NCI-H2171 (cell line): ENCODE measurements at regions not wholly inside any gene's neighbourhood (a gene's known extent, or its start where the extent isn't known, plus 50 kb on each side); places are given as distances from the start of the nearest gene placed in this dataset.

ENCODE experiments used
- DNase-seq: peaks from one replicate; lab custom pipeline; 2025; lab: John Stamatoyannopoulos, UW

- no peak for DNase-seq
These were observed 1407.1 kb downstream of the SI start for GRCh38 chr3:163671201-163671600.

GRCh38 chr3:163664466-163664865 lies 1413.8 kb downstream of the SI start:
- no peak for DNase-seq

GRCh38 chr3:163657088-163657487 lies 1421.2 kb downstream of the SI start:
- no peak for DNase-seq

DNA sequence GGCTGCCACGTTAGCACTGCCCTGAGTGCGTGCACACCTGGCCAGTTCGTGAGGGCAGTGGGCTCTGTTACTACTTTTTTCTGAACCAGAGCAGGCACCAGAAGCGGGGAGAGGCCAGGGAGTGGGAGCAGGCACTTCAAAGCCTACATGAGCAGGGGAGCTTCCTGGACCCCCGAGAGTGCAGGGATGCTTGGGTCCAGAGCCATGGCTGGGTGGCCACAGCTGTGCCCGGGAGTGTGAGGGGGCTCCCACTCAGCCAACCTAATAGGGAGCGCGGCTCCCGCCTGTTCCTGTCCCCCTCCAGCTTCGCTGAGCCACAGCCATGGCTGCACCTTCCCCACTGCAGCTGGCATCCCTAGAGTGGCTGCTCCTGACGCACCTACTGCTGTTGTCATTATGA lies 1423.3 kb downstream of the SI start:
- no peak for DNase-seq

DNA sequence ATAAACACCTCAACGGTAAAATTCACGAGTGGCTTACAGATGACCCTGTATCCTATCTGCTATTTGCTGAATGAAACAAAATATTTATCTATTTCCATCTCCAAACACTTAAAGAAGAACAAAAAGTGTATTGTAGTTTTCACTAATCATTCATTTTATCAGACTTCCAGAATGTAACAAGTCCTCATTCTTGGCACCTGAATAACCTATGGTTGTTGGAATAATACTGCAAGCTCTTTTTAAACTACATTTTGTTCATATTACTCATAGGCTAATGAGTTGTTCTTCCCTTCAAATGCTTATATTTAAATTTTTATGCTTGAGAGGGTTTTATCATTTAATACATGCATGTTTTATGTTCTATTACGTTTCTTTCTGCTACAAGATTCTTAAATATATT lies 1434.1 kb downstream of the SI start:
- no peak for DNase-seq

- no peak for DNase-seq
These were observed 1445.6 kb downstream of the SI start for GRCh38 chr3:163632722-163633121.

DNA sequence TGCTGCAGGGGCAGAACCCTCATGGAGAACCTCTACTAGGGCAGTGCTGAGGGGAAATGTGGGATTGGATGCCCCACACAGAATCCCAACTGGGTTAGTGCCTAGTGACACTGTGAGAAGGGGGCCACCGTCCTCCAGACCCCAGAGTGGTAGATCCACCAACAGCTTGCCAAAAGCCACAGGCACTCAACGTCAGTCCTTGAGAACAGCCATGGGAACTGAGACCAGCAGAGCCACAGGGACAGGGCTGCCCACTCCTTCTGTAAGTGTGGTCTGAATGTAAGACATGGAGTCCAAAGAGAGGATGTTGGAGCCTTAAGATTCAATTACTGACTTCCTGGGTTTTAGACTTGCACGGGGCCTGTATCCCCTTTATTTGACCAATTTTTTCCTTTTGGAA lies 1451.5 kb downstream of the SI start:
- no peak for DNase-seq

DNA sequence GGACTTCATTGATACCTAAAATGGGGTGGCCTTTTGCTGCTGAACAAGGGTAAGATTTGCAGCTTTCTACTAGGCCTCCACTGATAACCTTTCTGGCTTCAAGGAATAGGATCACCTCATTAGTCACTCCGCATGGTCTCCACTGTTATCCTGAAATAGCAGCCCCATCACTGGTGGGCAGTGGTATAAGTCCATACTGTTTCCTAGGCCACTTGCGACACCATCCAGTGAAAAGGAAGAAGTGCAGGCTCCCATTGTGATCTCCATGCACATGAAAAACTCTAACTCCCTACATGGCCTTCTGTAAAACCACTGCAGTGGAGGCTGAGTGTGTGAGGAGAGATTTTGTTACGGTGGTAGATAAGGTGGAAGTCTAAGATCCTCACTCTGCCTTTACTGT lies 1455.9 kb downstream of the SI start:
- no peak for DNase-seq

GRCh38 chr3:163614886-163615285 lies 1463.4 kb downstream of the SI start:
- DNase-seq = no peak

- DNase-seq = no peak
These were observed 1472.4 kb downstream of the SI start for GRCh38 chr3:163605915-163606314.

- no peak for DNase-seq
These were observed 1476.9 kb downstream of the SI start for GRCh38 chr3:163601426-163601825.

- no peak for DNase-seq
These were observed 1491.0 kb downstream of the SI start for GRCh38 chr3:163587342-163587741.

- DNase-seq = no peak
These were observed 1495.3 kb downstream of the SI start for GRCh38 chr3:163582967-163583366.

DNA sequence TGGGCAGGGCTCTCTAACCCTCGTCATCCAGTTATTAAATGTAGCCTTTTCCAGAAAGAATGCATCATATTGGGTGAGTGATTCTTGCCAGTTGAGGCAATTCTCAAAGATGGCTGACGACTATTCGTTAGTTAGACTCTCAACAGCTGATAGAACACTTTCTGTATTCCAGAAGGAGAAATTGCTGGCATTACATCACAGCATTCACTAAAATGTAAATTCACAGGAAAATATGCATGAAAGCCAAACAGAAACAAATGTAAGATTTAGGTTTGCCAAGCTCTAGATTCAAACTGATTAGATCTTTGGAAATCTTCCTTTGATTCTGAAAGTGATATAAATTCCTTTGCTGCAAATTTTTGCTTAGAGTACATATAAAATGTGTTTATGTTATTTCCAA lies 1501.0 kb downstream of the SI start:
- DNase-seq = no peak

- no peak for DNase-seq
These were observed 1502.0 kb downstream of the SI start for GRCh38 chr3:163576314-163576713.

DNA sequence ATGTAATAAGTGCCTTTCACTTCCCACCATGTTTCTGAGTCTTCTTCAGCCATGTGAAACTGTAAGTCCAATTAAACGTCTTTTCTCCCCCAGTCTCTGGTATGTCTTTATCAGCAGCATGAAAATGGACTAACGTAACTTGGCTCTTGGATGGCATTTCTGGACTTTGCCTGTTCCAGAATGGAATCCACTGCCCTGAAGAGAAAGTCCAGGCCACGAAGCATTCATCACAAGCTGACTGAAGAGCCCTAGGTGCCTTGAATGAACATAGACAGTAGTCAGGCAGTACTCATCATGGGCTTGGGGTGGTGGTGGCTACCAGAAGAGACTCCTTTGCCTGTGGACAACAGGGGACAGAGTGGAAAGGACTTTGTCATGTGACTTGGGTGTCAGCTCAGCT lies 1505.0 kb downstream of the SI start:
- DNase-seq = no peak

- DNase-seq = no peak
These were observed 1505.4 kb downstream of the SI start for GRCh38 chr3:163572856-163573255.

DNA sequence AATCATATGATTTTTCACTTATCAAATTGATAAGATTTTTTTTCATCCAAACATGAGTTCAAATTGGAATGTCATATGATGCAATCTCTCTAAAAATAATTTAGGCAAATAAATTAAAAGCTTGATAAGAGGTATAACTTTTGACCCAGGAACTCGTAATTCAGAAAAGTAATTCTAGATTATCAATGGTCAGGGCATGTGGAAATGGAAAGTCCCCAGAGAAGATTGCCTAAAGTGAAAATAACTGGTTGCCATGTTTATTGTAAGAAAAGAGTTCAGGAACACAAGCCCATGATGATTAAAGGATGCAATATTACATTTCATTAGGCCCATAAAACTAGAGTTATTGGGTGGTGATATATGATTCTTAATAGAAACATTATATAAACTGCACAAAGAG lies 1514.8 kb downstream of the SI start:
- no peak for DNase-seq

- no peak for DNase-seq
These were observed 1515.7 kb downstream of the SI start for GRCh38 chr3:163562625-163563024.

DNA sequence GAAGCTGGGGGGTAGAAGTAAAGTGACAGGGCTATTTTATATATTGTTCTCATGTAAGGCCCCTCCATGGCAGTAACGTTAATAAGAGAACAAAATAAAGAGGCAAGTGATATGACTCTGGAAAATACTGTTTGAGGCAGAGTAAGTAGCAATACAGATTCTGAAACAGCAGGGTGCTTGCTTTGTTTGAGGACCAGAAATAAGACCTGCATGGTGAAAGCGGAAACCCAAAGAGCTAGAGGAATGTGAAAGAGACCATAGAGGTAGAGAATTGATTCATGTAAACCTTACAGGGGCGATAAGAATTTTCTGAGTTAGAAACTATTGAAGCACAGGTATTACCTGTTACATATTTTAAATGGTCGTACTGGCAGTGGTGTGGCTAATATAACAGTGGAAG lies 1517.1 kb downstream of the SI start:
- DNase-seq = no peak

- DNase-seq = no peak
These were observed 1517.8 kb downstream of the SI start for GRCh38 chr3:163560459-163560858.

GRCh38 chr3:163556813-163557523 lies 1521.3 kb downstream of the SI start:
- no peak for DNase-seq

DNA sequence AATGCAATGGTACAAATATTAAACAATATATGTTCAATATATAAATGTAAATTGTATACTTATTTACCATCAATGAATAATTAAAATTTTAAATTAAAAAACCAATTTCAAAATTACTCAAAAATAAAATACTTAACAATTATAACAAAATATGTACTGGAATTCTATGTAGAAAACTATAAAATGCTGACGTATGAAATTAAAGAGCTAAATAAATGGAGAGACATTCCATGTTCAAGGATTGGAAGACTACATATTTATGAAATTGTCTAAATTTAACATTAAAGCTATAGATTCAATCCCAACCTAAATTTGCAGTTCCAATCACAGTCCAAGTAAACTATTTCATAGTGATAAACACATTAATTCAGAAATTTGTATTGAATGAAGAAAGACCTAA lies 1522.4 kb downstream of the SI start:
- DNase-seq = no peak

DNA sequence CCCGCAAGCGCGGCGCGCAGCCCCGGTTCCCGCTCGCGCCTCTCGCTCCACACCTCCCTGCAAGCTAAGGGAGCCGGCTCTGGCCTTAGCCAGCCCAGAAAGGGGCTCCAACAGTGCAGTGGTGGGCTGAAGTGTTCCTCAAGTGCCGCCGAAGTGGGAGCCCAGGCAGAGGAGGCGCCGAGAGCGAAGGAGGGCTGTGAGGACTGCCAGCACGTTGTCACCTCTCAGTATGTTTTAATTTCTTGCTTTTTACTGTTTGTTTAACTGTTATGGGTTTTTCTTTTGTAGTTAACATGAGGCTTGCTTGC lies 1525.7 kb downstream of the SI start:
- no peak for DNase-seq
